Activated T-cell treated with anti-CD3 and anti-CD28 coated beads, Interleukin-2, amount 50 U/mL, for 1 hour (primary cell): ENCODE measurements at regions not wholly inside any gene's neighbourhood (a gene's known extent, or its start where the extent isn't known, plus 50 kb on each side); places are given as distances from the start of the nearest gene placed in this dataset.
"Not testable (repeated sequence)": the region's sequence is repeated elsewhere in the genome, so short reads cannot be mapped to it uniquely, and the experiment has no call there.

Experiments used
- DNase-seq: peaks from one replicate; pipeline ENCODE4 v3.0.0-alpha.2; 2020

DNA sequence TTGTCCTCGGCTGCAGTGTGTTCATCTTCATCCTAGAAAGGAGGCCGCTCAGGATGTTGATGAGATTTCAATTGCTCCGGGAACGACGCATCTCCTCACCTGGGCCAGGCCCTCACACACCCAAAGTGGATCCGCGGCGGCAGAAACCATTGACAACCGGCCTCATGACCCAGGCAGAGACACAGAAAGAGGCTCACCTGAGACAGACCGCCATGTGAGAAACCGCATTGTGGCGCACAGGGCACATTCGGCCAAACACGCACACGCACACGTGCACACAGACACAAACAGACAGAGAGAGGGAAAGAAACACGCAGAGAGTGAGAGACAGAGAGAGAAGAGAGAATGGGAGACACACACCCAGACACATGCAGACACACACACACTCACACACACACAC is 3879.3 kb downstream of the SRGAP2C start:
- DNase-seq, result not testable (repeated sequence)

DNA sequence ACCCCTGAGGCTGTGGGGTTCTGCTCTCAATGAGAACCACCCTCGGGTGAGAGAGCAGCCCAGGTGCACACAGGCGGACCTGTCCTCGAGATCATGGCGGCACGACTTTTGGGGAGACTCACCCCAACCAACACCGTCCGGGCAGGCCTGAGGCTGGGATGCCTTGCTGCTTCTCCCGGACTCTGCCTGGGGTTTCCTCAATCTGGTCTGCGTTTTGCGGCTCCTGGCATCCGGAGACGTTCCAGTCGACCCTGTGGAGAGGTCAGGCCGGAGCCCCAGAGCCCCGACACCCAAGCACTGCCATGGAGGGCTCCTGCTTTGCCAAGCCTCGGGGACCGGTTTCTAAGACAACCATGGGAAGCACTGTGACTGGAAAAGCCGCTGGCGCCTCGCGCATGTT is 3879.7 kb downstream of the SRGAP2C start:
- peak; percentile 2 for DNase-seq

DNA sequence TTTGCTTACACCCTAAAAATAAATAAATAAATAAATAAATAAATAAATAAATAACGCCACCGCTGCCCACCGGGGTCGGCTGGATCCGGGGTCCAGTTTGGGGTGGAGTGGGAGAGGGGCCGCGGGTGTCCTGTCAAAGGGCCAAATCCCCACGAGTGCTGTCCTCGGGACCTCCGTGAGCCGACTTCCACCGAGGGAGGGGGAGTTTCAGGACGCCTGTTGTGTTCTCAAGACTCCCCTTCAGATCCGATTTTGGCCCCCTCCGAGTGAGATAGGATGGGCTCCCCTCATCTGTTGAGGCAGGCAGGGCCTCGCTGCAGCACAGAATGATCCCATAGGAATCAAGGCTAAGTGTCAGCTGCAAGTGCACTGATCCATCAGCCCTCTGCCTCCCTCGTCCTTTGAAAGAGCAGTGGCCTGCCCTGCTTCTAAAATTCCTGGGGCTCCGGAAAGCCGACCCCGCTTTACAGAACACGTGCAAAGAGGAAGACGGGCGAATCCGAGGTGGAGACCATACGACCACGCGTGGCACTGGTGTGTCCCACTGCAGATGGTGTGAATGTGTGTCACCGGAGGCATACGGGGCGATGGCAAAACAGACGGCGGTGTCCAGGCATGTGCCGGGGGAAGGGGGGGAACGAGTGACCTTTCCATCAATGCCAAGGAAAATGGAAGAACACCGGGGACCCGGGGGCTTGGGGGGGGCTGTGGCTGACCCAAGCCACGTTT is 3880.5 kb downstream of the SRGAP2C start:
- DNase-seq, result peak; percentile 4

DNA sequence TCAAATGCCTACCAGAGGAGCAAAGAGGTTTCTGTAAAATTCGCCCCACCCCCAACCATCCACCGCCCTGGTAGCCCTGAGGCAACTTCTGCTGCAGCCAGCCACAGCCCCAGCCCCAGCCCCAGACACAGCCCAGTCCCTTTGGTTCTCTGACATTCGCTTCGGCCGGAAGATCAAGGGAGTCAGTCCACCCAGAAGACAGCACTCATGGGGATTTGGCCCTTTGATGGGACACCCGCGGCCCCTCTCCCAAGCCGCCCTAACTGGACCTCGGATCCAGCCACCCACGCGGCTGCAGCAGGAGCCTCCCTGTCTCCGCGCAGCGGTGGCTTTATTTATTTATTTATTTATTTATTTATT is 3881.0 kb downstream of the SRGAP2C start:
- peak; percentile 6 for DNase-seq

DNA sequence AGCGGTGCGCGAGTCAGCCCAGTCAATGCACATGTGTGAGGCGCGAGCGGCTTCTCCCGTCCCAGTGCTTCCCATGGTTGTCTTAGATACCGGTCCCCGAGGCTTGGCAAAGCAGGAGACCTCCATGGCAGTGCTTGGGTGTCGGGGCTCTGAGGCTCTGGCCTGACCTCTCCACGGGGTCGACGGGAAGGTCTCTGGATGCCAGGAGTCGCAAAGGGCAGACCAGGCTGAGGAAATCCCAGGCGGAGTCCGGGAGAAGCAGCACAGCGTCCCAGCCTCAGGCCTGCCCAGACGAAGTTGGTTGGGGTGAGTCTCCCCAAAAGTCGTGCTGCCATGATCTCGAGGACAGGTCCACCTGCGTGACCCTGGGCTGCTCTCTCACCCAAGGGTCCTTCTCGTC is 3881.6 kb downstream of the SRGAP2C start:
- no peak for DNase-seq

DNA sequence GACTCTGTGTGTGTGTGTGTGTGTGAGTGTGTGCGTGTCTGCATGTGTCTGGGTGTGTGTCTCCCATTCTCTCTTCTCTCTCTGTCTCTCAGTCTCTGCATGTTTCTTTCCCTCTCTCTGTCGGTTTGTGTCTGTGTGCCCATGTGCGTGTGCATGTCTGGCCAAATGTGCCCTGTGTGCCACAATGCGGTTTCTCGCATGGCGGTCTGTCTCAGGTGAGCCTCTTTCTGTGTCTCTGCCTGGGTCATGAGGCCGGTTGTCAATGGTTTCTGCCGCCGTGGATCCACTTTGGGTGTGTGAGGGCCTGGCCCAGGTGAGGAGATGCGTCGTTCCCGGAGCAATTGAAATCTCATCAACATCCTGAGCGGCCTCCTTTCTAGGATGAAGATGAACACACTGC is 3882.1 kb downstream of the SRGAP2C start:
- not testable (repeated sequence) for DNase-seq

DNA sequence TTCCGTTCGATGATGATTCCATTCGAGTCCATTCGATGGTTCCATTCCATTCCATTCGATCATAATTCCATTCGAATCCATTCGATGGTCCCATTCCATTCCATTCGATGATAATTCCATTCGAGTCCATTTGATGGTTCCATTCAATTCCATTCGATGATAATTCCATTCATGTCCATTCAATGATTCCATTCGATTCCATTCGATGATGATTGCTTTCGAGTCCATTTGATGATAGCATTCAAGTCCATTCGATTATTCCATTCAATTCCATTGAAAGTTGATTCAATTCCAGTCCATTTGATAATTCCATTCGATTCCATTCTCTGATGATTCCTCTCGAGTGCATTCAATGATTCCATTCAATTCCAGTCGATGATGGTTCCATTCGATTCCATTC is 3895.3 kb downstream of the SRGAP2C start:
- no peak for DNase-seq

DNA sequence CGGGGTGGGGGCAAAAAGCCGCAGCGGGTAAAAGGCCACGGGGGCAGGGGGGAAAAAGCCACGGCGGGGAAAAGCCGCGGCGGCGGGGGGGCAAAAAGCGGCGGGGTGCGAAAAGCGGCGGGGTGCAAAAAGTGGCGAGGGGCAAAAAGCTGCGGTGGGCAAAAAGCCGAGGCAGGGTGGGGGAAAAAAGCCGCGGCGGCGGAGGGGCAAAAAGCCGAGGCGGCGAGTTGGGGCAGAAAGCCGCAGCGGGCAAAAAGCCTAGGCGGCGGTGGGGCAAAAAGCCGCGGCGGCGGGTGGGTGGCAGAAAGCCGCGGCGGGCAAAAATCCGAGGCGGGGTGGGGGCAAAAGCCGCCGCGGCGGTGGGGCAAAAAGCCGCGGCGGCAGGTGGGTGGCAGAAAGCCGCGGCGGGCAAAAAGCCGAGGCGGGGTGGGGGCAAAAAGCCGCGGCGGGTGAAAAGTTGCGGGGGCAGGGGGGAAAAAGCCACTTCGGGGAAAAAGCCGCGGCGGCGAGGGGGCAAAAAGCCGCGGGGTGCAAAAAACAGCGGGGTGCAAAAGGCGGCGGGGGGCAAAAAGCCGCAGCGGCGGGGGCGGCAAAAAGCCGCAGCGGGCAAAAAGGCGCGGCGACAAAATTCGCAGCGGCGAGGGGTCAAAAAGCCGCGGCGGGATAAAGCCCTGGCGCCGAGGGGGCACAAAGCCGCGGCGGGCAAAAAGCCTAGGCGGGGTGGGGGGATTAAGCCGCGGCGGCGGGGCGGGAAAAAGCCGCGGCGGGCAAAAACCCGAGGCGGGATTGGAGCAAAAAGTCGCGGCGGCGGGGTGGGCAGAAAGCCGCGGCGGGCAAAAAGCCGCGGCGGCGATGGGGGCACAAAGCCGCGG is 3901.2 kb downstream of the SRGAP2C start:
- peak; percentile 4 for DNase-seq

DNA sequence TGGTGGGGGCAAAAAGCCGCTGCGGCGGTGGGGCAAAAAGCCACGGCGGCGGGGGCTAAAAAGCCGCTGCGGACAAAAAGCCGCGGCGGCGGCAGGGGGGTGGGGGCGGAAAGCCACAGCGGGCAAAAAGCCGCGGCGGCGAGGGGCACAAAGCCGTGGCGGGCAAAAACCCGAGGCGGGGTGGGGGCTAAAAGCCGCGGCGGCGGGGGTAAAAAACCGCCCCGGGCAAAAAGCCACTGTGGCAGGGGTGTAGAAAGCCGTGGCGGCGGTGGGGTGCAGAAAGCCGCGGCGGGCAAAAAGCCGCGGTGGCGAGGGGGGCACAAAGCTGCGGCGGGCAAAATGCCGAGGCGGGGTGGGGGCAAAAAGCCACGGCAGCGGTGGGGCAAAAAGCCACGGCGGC is 3901.8 kb downstream of the SRGAP2C start:
- DNase-seq, result no peak

DNA sequence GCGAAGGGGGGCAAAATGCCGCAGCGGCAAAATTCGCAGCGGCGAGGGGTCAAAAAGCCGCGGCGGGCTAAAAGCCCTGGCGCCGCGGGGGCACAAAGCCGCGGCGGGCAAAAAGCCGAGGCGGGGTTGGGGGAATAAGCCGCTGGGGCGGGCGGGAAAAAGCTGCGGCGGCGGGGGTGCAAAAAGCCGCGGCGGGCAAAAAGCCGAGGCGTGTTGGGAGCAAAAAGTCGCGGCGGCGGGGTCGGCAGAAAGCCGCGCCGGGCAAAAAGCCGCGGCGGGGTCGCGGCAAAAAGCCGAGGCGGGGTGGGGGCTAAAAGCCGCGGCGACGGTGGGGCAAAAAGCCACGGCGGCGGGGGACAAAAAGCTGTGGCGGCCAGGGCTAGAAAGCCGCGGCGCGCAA is 3902.5 kb downstream of the SRGAP2C start:
- peak; percentile 6 for DNase-seq

DNA sequence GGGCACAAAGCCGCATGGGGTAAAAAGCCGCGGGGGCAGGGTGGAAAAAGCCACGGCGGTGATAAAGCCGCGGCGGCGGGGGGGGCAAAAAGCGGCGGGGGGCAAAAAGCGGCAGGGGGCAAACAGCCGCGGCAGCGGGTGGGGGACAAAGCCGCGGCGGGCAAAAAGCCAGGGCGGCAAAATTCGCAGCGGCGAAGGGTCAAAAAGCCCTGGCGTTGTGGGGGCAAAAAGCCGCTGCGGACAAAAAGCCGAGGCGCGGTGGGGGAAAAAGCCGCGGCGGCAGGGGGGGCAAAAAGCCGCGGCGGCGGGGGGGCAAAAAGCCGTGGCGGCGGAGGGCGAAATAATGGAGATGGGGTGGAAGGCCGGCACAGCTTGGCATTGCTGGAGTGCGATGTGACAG is 3902.9 kb downstream of the SRGAP2C start:
- DNase-seq, result peak; percentile 6

DNA sequence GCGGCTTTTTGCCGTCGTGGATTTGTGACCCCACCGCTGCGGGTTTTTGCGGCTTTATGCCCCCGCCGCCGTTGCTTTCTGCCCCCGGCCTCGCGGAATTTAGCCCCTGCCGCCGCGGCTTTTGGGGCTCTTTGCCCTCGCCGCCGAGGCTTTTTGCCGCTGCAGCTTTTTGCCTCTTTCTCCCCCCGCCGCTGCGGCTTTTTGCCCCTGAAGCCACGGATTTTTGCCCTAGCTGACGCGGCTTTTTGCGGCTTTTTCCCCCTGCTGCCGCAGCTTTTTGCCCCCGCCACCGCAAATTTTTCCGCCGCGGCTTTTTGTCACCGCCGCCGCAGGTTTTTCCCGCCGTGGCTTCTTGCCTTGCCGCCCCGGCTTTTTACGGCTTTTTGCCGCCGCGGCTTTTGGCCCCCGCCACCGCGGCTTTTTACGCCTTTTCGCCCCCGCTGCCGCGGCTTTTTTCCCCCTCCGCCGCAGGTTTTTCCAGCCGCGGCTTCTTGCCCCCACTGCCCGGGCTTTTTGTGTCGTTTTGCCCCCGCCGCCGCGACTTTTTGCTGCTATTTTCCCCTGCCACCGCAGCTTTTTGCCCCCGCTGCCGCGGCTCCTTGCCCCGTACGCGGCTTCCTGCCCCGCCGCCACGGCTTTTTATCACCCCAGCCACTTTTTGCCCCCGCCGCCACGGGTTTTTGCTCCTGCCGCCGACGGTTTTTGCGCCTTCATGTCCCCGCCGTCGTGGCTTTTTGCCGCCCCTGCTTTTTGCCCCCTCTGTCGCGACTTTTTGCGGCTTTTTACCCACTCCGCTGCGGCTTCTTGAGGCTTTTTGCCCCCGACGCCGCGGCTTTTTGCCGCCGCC is 3933.6 kb downstream of the SRGAP2C start:
- DNase-seq, result no peak

DNA sequence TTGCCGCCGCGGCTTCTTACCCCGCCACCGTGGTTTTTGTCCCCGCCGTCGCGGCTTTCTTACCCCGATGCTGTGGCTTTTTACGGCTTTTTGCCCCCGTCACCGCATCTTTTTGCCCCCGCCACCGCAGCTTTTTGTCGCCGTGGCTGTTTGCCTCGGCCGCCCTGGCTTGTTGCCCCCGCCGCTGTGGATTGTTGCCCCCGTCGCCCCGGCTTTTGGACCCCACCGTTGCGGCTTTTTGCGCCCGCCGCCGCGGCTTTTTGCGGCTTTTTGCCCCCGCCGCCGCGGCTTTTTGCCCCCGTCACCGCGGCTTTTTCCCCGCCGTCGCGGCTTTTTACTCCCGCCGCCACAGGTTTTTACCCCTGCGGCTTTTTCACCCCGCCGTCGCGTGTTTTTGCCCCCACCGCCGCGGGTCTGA is 3934.3 kb downstream of the SRGAP2C start:
- DNase-seq, result no peak

DNA sequence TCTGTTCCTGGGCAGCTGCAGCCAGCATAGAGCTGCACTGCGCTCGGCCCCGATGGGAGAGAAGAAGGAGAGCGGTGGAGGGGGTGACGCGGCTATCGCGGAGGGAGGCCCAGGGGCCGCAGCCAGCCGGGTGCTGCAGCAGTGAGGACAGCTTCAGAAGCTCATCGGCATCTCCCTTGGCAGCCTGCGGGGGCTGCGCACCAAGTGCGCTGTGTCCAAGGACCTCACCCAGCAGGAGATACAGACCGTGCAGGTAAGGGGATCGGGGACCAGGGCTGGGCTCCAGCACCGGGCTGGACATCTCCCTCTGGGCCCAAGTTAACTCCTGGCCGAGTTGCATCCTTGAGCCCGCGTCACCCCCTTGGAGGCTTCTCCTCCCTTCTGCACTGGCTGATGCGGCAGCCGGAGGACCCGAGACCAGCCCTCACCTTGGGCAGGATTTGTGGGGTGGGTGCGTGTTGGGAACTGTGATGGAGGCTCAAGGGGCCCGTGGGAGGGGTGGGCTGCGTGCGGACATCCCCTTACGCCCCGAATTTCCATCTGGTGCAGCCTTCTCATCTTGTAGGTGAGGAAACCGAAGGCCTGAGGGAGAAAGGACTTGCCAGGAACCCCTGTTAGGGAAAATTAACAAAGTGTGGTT is 3934.9 kb downstream of the SRGAP2C start:
- DNase-seq, result not testable (repeated sequence)

DNA sequence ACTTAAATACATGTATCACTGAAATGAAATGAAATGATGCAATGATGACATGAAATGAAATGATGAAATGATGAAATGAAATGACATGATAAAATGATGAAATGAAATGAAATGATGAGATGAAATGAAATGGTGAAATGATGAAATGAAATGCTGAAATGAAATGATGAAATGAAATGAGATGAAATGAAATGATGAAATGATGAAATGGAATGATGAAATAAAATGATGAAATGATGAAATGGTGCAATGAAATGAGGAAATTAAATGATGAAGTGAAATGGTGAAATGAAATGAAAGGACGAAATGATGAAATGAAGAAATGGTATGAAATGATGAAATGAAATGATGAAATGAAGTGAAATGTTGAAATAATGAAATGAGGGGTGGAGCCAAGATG is 3937.8 kb downstream of the SRGAP2C start:
- DNase-seq, result not testable (repeated sequence)
